Stomach (tissue), 4 donors: ENCODE measurements at regions not wholly inside any gene's neighbourhood (a gene's known extent, or its start where the extent isn't known, plus 50 kb on each side); places are given as distances from the start of the nearest gene placed in this dataset.

Experiments
- CTCF ChIP-seq, 7 experiments: fragments of 450-650 bp in 4 of 7; fragments of 200-600 bp in 3 of 7; sonication (generic) in 3 of 7; IDR thresholded peaks; one replicate each; pipeline ENCODE4 v1.5.1; 2016 to 2019; ENCODE audit warnings: antibody characterized with exemption in 7 of 7, control low read depth in 2 of 7, mild to moderate bottlenecking in 1 of 7
- EP300 ChIP-seq: sonication (generic); formaldehyde crosslinking; IDR thresholded peaks from one replicate; pipeline ENCODE4 v1.6.1; 2017; ENCODE audit warnings: antibody characterized with exemption
- POLR2A ChIP-seq, 4 donors: fragments of 450-650 bp; IDR thresholded peaks; one replicate each; pipeline ENCODE4 v1.6.1; 2016; ENCODE audit warnings: antibody characterized with exemption in 4 of 4, control low read depth in 2 of 4, mild to moderate bottlenecking in 1 of 4, moderate library complexity in 1 of 4

GRCh38 chr17:5872831-5873230 lies 197.3 kb upstream of the WSCD1 start:
- TF ChIP-seq POLR2A (IDR thresholded peaks at IDR 0.05): no peak
- no peak for TF ChIP-seq EP300
- no peak for TF ChIP-seq CTCF (IDR thresholded peaks at IDR 0.05)
